Large intestine (tissue), 3 donors: ENCODE measurements at regions not wholly inside any gene's neighbourhood (a gene's known extent, or its start where the extent isn't known, plus 50 kb on each side); places are given as distances from the start of the nearest gene placed in this dataset.

Source experiments
- DNase-seq, 2 donors: peaks; one replicate each; pipeline versions ENCODE4 v3.0.0 to v3.0.0-alpha.2; 2013
- H3K27ac ChIP-seq: one replicate; pipeline ENCODE4 v1.5.1; 2013; ENCODE audit warnings: low read length
- H3K27me3 ChIP-seq: 2 replicates; pipeline ENCODE4 v1.6.1; 2013; ENCODE audit warnings: low read length; ENCODE audit not compliant: control insufficient read depth, insufficient read depth
- H3K36me3 ChIP-seq: 2 replicates; pipeline ENCODE4 v1.6.1; 2013; ENCODE audit warnings: low read length; ENCODE audit not compliant: control insufficient read depth, insufficient read depth
- H3K4me1 ChIP-seq: one replicate; pipeline ENCODE4 v1.6.1; 2013; ENCODE audit warnings: low read length; ENCODE audit not compliant: control insufficient read depth, insufficient read depth
- H3K4me3 ChIP-seq: one replicate; pipeline ENCODE4 v1.5.1; 2013; ENCODE audit warnings: low read length
- H3K9me3 ChIP-seq: one replicate; pipeline ENCODE4 v1.6.1; 2013; ENCODE audit warnings: mild to moderate bottlenecking, low read depth, low read length, moderate library complexity; ENCODE audit not compliant: control insufficient read depth
- WGBS: methylation state at CpG from one replicate; pipeline ENCODE4 v1.1.5; 2013; ENCODE audit warnings: low lambda C conversion rate; ENCODE audit not compliant: insufficient coverage; 5-methylcytosine and 5-hydroxymethylcytosine counted together

GRCh38 chr17:71828182-71828596 is 292.6 kb upstream of the SOX9 start:
- peak; percentile 2 to 11 for DNase-seq
- no peaks in the 10 kb centered on the region for H3K9me3 ChIP-seq
- no peaks in the 10 kb centered on the region for H3K27me3 ChIP-seq
- H3K36me3 ChIP-seq = no peaks in the 10 kb centered on the region
- H3K4me1 ChIP-seq = no peaks in the 10 kb centered on the region
- no CpG with 5 or more reads among the region's 5 CpGs for WGBS
- no peak overlapping the region for H3K4me3 ChIP-seq
- no peak overlapping the region for H3K27ac ChIP-seq

DNA sequence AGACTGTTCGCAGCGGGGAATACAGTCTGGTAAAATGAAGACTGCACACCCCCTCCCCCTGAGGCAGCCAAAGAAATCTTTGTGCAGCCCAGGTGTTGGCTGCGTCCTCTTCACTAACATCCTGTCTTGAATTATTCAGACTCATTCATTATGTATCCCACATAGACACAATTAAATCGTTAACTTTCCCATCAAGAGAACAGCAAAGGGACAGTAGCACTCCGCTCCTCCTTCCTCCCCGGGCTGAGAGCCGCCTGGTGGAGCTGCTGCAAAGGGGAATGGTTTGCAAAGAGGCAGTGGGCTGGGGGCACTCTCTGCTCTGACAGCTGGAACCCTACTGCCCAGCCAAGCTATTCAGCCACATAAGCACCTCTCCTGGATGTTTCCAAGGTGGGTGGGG is 290.0 kb upstream of the SOX9 start:
- Histone ChIP-seq H3K36me3 (no peaks in the 10 kb centered on the region), H3K4me1 (no peaks in the 10 kb centered on the region), H3K27me3 (no peaks in the 10 kb centered on the region), H3K9me3 (no peaks in the 10 kb centered on the region), H3K27ac (no peak overlapping the region), H3K4me3 (no peak overlapping the region)
- no peak for DNase-seq
- WGBS = 80% methylated on average over 1 of the region's 7 CpGs

DNA sequence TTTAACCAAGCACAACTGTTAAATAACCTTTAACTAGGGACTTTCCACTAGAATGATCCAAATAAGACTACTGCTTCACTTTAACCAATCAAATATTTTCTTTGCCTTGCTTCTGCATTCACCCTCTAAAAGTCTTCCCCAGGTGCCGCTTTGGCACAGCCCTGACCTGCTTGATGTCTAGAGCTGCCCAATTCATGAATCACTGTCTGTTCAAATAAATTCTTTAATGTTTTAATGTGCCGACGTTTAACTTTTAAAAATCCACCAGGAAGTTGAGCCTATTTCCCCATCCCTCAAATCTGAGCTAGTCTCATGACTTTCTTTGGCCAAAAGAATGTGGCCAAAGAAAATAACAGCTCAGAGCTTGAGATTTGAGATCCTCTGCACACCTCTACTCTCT is 277.8 kb upstream of the SOX9 start:
- WGBS = 33% methylated on average over 1 of the region's 3 CpGs
- no peaks in the 10 kb centered on the region for H3K27me3 ChIP-seq

GRCh38 chr17:71845337-71845736 is 275.5 kb upstream of the SOX9 start:
- H3K4me1 ChIP-seq = no peaks in the 10 kb centered on the region
- no peak overlapping the region for H3K27ac ChIP-seq
- no CpG with 5 or more reads among the region's 2 CpGs for WGBS
- no peaks in the 10 kb centered on the region for H3K36me3 ChIP-seq
- H3K27me3 ChIP-seq = no peaks in the 10 kb centered on the region
- DNase-seq = no peak
- no peak overlapping the region for H3K4me3 ChIP-seq
- no peaks in the 10 kb centered on the region for H3K9me3 ChIP-seq

More for the DNA sequence above, 277.8 kb upstream of the SOX9 start:
- no peak for DNase-seq
- Histone ChIP-seq H3K27ac (no peak overlapping the region), H3K36me3 (no peaks in the 10 kb centered on the region), H3K4me3 (no peak overlapping the region), H3K9me3 (no peaks in the 10 kb centered on the region), H3K4me1 (no peaks in the 10 kb centered on the region)

DNA sequence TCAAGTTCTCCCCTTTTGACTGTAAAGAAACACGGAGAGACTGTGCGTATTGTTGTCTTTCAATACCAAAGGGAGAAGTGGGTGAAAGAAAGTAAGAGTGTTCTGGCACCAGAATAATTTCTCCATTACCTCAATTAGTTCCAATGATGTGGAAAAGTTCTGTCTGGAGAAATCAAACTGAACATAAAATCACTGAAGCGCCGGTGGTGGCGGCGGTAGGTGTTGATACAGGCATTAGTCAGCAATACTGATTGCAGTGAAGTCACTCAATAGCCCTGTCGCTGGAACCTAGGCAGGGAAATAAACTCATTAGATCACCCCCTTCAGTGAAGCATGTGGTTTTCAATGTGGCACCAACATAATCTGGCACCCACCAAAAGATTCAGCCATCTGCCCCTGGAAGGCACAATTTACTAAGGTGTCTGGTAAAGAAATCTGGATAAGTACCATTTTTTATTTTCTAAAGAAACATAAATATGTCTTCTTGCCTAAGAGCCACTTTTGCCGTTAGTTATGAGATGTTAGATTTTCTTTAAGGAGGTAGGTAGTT is 274.2 kb upstream of the SOX9 start:
- H3K27ac ChIP-seq = no peak overlapping the region
- H3K4me1 ChIP-seq = no peaks in the 10 kb centered on the region
- H3K4me3 ChIP-seq = no peak overlapping the region
- WGBS = 80% methylated on average over 1 of the region's 8 CpGs
- DNase-seq = no peak
- H3K36me3 ChIP-seq = no peaks in the 10 kb centered on the region
- no peaks in the 10 kb centered on the region for H3K9me3 ChIP-seq
- H3K27me3 ChIP-seq = no peaks in the 10 kb centered on the region

GRCh38 chr17:71849783-71850768 is 270.7 kb upstream of the SOX9 start:
- no CpG with 5 or more reads among the region's 1 CpG for WGBS
- H3K27ac ChIP-seq = no peak overlapping the region
- H3K9me3 ChIP-seq = no peaks in the 10 kb centered on the region
- no peaks in the 10 kb centered on the region for H3K4me1 ChIP-seq
- DNase-seq = no peak
- H3K27me3 ChIP-seq = no peaks in the 10 kb centered on the region
- H3K36me3 ChIP-seq = no peaks in the 10 kb centered on the region
- H3K4me3 ChIP-seq = no peak overlapping the region

GRCh38 chr17:71850812-71851211 is 270.0 kb upstream of the SOX9 start:
- H3K4me3 ChIP-seq = no peak overlapping the region
- no peak overlapping the region for H3K27ac ChIP-seq
- H3K4me1 ChIP-seq = no peaks in the 10 kb centered on the region
- WGBS = no CpG with 5 or more reads among the region's 2 CpGs
- no peaks in the 10 kb centered on the region for H3K9me3 ChIP-seq
- no peaks in the 10 kb centered on the region for H3K27me3 ChIP-seq
- DNase-seq = no peak
- H3K36me3 ChIP-seq = no peaks in the 10 kb centered on the region

- H3K9me3 ChIP-seq = no peaks in the 10 kb centered on the region
- WGBS = 100% methylated on average over 1 of the region's 4 CpGs
- H3K27ac ChIP-seq = no peak overlapping the region
- H3K4me3 ChIP-seq = no peak overlapping the region
- no peak for DNase-seq
- H3K27me3 ChIP-seq = no peaks in the 10 kb centered on the region
- no peaks in the 10 kb centered on the region for H3K4me1 ChIP-seq
- H3K36me3 ChIP-seq = no peaks in the 10 kb centered on the region
Observed at GRCh38 chr17:71855010-71855409, 265.8 kb upstream of the SOX9 start.

DNA sequence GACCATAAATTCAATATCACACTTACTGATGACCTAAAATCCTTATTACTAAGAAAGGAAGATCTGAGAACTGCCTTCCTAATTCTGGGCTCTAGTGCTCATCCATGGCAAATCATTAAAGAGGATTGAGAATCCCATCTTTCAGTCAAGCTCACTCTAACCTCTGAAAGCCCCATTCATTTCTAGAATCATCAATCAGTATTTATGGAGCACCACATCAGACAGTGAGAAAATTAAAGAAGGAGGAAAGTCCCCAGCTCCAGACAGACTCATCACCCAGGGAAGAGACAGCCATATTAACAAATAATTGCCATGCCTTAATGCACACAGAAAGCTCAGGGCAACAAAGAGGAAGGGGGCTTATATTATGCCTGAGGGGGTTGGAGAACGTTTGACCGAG is 256.1 kb upstream of the SOX9 start:
- Histone ChIP-seq H3K36me3 (no peaks in the 10 kb centered on the region), H3K27ac (no peak overlapping the region), H3K27me3 (no peaks in the 10 kb centered on the region), H3K9me3 (no peaks in the 10 kb centered on the region), H3K4me1 (no peaks in the 10 kb centered on the region), H3K4me3 (no peak overlapping the region)
- no peak for DNase-seq
- 100% methylated on average over 2 of the region's 2 CpGs for WGBS

GRCh38 chr17:71866095-71866494 is 254.7 kb upstream of the SOX9 start:
- Histone ChIP-seq H3K4me1 (no peaks in the 10 kb centered on the region), H3K27ac (peak overlapping the region; percentile 1), H3K27me3 (no peaks in the 10 kb centered on the region), H3K4me3 (no peak overlapping the region), H3K36me3 (no peaks in the 10 kb centered on the region), H3K9me3 (no peaks in the 10 kb centered on the region)
- DNase-seq = no peak
- no CpG with 5 or more reads among the region's 7 CpGs for WGBS
